DND-41 (cell line): ENCODE measurements at regions not wholly inside any gene's neighbourhood (a gene's known extent, or its start where the extent isn't known, plus 50 kb on each side); places are given as distances from the start of the nearest gene placed in this dataset.

Experiments used
- CTCF ChIP-seq: IDR thresholded peaks from 2 replicates; pipeline ENCODE4 v1.5.1; 2012; ENCODE audit warnings: borderline replicate concordance, low read length, moderate library complexity, mild to moderate bottlenecking; ENCODE audit not compliant: poor library complexity, severe bottlenecking; ENCODE audit errors: extremely low read depth
- EZH2 ChIP-seq: IDR thresholded peaks from 3 replicates; pipeline ENCODE4 v1.6.1; 2012; ENCODE audit warnings: borderline replicate concordance, low read depth, mild to moderate bottlenecking, moderate library complexity, low read length, inconsistent platforms; ENCODE audit not compliant: severe bottlenecking

GRCh38 chr18:24831871-24832665 lies 371.6 kb downstream of the HRH4 start:
- no peak for TF ChIP-seq CTCF
- TF ChIP-seq EZH2 = no peak
